ENCODE measurements at regions not wholly inside any gene's neighbourhood (a gene's known extent, or its start where the extent isn't known, plus 50 kb on each side); places are given as distances from the start of the nearest gene placed in this dataset.

GRCh38 chr16:55955424-55955823 lies 80.3 kb upstream of the CES5A start:
- peaks cover 0 to under 1% of the 10 kb centered on the region in 2 experiments for H3K27me3 ChIP-seq (ENCODE audit: control insufficient read depth in 1 of 2, insufficient read depth in 2 of 2, low read length in 2 of 2)
- no peak for TF ChIP-seq CTCF (IDR thresholded peaks at IDR 0.05)
- no peak overlapping the region for H3K4me3 Mint-ChIP-seq
- no peaks in the 10 kb centered on the region for H3K36me3 ChIP-seq (ENCODE audit: insufficient read depth, low read length)
- intact Hi-C loops (cut with DNase I, micrococcal nuclease), result no loop called here
- H3K4me3 ChIP-seq (ENCODE audit: low read length), result no peak overlapping the region
- H3K27me3 Mint-ChIP-seq, result peaks cover 7% of the 10 kb centered on the region
- H3K36me3 Mint-ChIP-seq (ENCODE audit: low read depth), result no peaks in the 10 kb centered on the region
- H3K4me1 ChIP-seq (ENCODE audit: insufficient read depth, low read length), result no peaks in the 10 kb centered on the region
- no peaks in the 10 kb centered on the region for H3K9me3 ChIP-seq (ENCODE audit: control insufficient read depth in 1 of 2, insufficient read depth in 1 of 2, low read length in 2 of 2)
- CTCF ChIA-PET, result no interaction called here
- H3K4me1 Mint-ChIP-seq (ENCODE audit: low read depth), result no peaks in the 10 kb centered on the region
- no peak for ATAC-seq (ENCODE audit: poor library complexity)
- H3K27ac Mint-ChIP-seq, result no peak overlapping the region
- POLR2A ChIA-PET, result no interaction called here
- no peak for DNase-seq
- H3K9me3 Mint-ChIP-seq, result no peaks in the 10 kb centered on the region
- H3K27ac ChIP-seq (ENCODE audit: low read depth in 1 of 2, low read length in 2 of 2), result no peak overlapping the region

DNA sequence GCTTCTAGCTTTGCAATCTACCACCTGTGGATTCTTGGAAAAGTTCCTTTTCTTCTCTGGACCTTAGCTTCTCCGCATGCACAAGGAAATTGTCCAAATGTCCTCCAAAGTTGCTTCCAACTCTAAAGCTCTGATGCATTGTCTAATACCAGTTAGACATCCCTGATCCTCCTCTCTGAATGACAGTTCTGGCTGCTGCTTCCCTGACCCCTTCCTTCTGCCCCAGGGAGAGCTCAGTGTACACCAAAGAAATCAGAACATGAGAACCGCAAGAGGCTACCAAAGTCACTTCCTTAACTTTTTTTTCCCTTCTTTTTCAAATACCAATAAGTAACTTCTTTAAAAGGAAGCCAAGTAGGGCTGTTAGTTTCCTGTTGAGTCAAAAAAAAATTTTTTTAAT lies 79.7 kb upstream of the CES5A start:
- DNase-seq (no peak), ATAC-seq (ENCODE audit: poor library complexity) (no peak)
- Histone ChIP-seq H3K27ac (ENCODE audit: low read depth in 1 of 2, low read length in 2 of 2) (no peak overlapping the region), H3K4me3 (ENCODE audit: low read length) (no peak overlapping the region), H3K4me1 (ENCODE audit: insufficient read depth, low read length) (no peaks in the 10 kb centered on the region), H3K9me3 (ENCODE audit: control insufficient read depth in 1 of 2, insufficient read depth in 1 of 2, low read length in 2 of 2) (no peaks in the 10 kb centered on the region), H3K27me3 (ENCODE audit: control insufficient read depth in 1 of 2, insufficient read depth in 2 of 2, low read length in 2 of 2) (peaks cover 0 to 5% of the 10 kb centered on the region in 2 experiments), H3K36me3 (ENCODE audit: insufficient read depth, low read length) (no peaks in the 10 kb centered on the region)
- intact Hi-C loops (cut with DNase I, micrococcal nuclease), result no loop called here
- no peak overlapping the region for H3K27ac Mint-ChIP-seq
- ChIA-PET POLR2A (no interaction called here), CTCF (no interaction called here)
- H3K36me3 Mint-ChIP-seq (ENCODE audit: low read depth), result no peaks in the 10 kb centered on the region
- no peaks in the 10 kb centered on the region for H3K9me3 Mint-ChIP-seq
- TF ChIP-seq CTCF (IDR thresholded peaks at IDR 0.05), result no peak
- no peak overlapping the region for H3K4me3 Mint-ChIP-seq
- H3K4me1 Mint-ChIP-seq (ENCODE audit: low read depth), result no peaks in the 10 kb centered on the region
- peaks cover 9% of the 10 kb centered on the region for H3K27me3 Mint-ChIP-seq

GRCh38 chr16:55949518-55949917 lies 74.3 kb upstream of the CES5A start:
- Histone ChIP-seq H3K36me3 (ENCODE audit: insufficient read depth, low read length) (no peaks in the 10 kb centered on the region), H3K27me3 (ENCODE audit: control insufficient read depth in 1 of 2, insufficient read depth in 2 of 2, low read length in 2 of 2) (peaks cover 9 to 21% of the 10 kb centered on the region in 2 experiments), H3K4me3 (ENCODE audit: low read length) (no peak overlapping the region), H3K9me3 (ENCODE audit: control insufficient read depth in 1 of 2, insufficient read depth in 1 of 2, low read length in 2 of 2) (no peaks in the 10 kb centered on the region), H3K27ac (ENCODE audit: low read depth in 1 of 2, low read length in 2 of 2) (no peak overlapping the region), H3K4me1 (ENCODE audit: insufficient read depth, low read length) (no peaks in the 10 kb centered on the region)
- ChIA-PET POLR2A (no interaction called here), CTCF (no interaction called here)
- Mint-ChIP-seq H3K27ac (no peak overlapping the region), H3K4me3 (no peak overlapping the region), H3K4me1 (ENCODE audit: low read depth) (no peaks in the 10 kb centered on the region), H3K9me3 (no peaks in the 10 kb centered on the region), H3K36me3 (ENCODE audit: low read depth) (no peaks in the 10 kb centered on the region), H3K27me3 (peaks cover 53% of the 10 kb centered on the region)
- ATAC-seq (ENCODE audit: poor library complexity), result no peak
- no peak for TF ChIP-seq CTCF (IDR thresholded peaks at IDR 0.05)
- intact Hi-C loops (cut with DNase I, micrococcal nuclease), result loop anchor here (10.0 kb wide), 2 partner anchors 625 to 755 kb away; no protein-coding TSS in a partner anchor
- DNase-seq, result no peak

All from CD4-positive, alpha-beta T cell (primary cell).